ENCODE measurements at regions not wholly inside any gene's neighbourhood (a gene's known extent, or its start where the extent isn't known, plus 50 kb on each side); places are given as distances from the start of the nearest gene placed in this dataset.

DNA sequence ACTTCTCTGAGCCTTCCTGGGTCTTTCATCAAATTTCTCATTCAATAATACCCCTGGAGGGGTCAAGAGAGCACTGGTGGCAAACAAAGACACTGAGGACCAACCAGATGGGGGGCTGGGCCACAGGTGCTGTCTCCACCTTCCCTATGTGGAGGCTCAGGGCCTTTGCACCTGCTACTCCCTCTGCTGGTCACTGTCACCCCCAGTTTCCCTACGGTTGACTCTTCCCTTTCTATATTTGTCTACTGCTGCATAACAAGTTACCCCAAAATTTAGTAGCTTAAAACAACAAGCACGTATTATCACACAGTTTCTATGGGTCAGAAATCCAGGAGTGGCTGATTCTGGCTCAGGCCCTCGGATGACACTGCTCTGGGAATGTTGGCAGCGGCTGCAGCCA, 138.8 kb upstream of the RUNX3 start:
- peaks cover 4% of the 10 kb centered on the region for H3K4me1 ChIP-seq (ENCODE audit: control insufficient read depth, insufficient read depth, low read length)
- H3K36me3 ChIP-seq (ENCODE audit: control insufficient read depth, insufficient read depth, low read length), result no peaks in the 10 kb centered on the region
- no peak overlapping the region for H3K4me3 Mint-ChIP-seq
- H3K9me3 ChIP-seq (ENCODE audit: control insufficient read depth, low read length), result no peaks in the 10 kb centered on the region
- no peak overlapping the region for H3K27ac Mint-ChIP-seq
- no peaks in the 10 kb centered on the region for H3K27me3 Mint-ChIP-seq (ENCODE audit: insufficient read depth)
- H3K27me3 ChIP-seq (ENCODE audit: control insufficient read depth, insufficient read depth, low read length, poor library complexity, severe bottlenecking), result no peaks in the 10 kb centered on the region
- 93% methylated on average over 2 to 4 of the region's 4 CpGs for WGBS, 2 experiments (ENCODE audit: insufficient coverage in 1 of 2, insufficient read length in 1 of 2)
- H3K9me3 Mint-ChIP-seq, result no peaks in the 10 kb centered on the region
- TF ChIP-seq, protein P1, sequence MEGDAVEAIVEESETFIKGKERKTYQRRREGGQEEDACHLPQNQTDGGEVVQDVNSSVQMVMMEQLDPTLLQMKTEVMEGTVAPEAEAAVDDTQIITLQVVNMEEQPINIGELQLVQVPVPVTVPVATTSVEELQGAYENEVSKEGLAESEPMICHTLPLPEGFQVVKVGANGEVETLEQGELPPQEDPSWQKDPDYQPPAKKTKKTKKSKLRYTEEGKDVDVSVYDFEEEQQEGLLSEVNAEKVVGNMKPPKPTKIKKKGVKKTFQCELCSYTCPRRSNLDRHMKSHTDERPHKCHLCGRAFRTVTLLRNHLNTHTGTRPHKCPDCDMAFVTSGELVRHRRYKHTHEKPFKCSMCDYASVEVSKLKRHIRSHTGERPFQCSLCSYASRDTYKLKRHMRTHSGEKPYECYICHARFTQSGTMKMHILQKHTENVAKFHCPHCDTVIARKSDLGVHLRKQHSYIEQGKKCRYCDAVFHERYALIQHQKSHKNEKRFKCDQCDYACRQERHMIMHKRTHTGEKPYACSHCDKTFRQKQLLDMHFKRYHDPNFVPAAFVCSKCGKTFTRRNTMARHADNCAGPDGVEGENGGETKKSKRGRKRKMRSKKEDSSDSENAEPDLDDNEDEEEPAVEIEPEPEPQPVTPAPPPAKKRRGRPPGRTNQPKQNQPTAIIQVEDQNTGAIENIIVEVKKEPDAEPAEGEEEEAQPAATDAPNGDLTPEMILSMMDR (conservative IDR thresholded peaks at IDR 0.05), result peak; percentile 45
- peaks cover 3% of the 10 kb centered on the region for H3K4me1 Mint-ChIP-seq
- H3K4me3 ChIP-seq (ENCODE audit: low read length), result no peak overlapping the region
- H3K27ac ChIP-seq (ENCODE audit: low read depth, low read length), result no peak overlapping the region
- H3K36me3 Mint-ChIP-seq (ENCODE audit: low read depth), result no peaks in the 10 kb centered on the region
- no peak overlapping the region for H3K9ac ChIP-seq (ENCODE audit: extremely low read depth, low read length, poor library complexity, severe bottlenecking)
- DNase-seq, result no peak

DNA sequence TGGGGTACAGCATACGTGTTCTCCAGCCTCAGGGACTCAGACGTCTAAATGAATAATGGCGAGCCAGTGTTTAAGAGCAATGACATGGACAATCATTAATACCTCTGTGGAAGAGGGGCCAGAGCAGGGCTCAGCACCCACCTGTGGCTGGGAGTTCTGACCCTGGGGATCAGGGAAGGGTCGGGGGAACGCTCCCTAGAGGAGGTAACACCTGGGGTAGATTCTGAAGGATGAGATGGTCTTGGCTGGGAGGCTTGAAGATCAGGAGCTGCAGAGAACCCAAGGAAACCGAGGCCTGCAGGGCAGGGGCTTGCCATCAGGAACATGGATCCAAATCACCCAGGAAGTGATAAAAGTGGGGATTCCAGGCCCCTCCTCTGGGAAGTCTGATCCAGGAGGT, 138.2 kb upstream of the RUNX3 start:
- H3K27me3 Mint-ChIP-seq (ENCODE audit: insufficient read depth), result no peaks in the 10 kb centered on the region
- no peak overlapping the region for H3K9ac ChIP-seq (ENCODE audit: extremely low read depth, low read length, poor library complexity, severe bottlenecking)
- no peak overlapping the region for H3K4me3 Mint-ChIP-seq
- no peaks in the 10 kb centered on the region for H3K36me3 Mint-ChIP-seq (ENCODE audit: low read depth)
- H3K27me3 ChIP-seq (ENCODE audit: control insufficient read depth, insufficient read depth, low read length, poor library complexity, severe bottlenecking), result no peaks in the 10 kb centered on the region
- no peak overlapping the region for H3K27ac Mint-ChIP-seq
- TF ChIP-seq, protein P1 (conservative IDR thresholded peaks at IDR 0.05), result no peak
- H3K27ac ChIP-seq (ENCODE audit: low read depth, low read length), result no peak overlapping the region
- no peak overlapping the region for H3K4me3 ChIP-seq (ENCODE audit: low read length)
- no peaks in the 10 kb centered on the region for H3K36me3 ChIP-seq (ENCODE audit: control insufficient read depth, insufficient read depth, low read length)
- 92 to 94% methylated on average over 5 to 6 of the region's 6 CpGs for WGBS, 2 experiments (ENCODE audit: insufficient coverage in 1 of 2, insufficient read length in 1 of 2)
- H3K9me3 Mint-ChIP-seq, result no peaks in the 10 kb centered on the region
- peaks cover 4% of the 10 kb centered on the region for H3K4me1 ChIP-seq (ENCODE audit: control insufficient read depth, insufficient read depth, low read length)
- peaks cover 2% of the 10 kb centered on the region for H3K4me1 Mint-ChIP-seq
- DNase-seq, result no peak
- no peaks in the 10 kb centered on the region for H3K9me3 ChIP-seq (ENCODE audit: control insufficient read depth, low read length)

DNA sequence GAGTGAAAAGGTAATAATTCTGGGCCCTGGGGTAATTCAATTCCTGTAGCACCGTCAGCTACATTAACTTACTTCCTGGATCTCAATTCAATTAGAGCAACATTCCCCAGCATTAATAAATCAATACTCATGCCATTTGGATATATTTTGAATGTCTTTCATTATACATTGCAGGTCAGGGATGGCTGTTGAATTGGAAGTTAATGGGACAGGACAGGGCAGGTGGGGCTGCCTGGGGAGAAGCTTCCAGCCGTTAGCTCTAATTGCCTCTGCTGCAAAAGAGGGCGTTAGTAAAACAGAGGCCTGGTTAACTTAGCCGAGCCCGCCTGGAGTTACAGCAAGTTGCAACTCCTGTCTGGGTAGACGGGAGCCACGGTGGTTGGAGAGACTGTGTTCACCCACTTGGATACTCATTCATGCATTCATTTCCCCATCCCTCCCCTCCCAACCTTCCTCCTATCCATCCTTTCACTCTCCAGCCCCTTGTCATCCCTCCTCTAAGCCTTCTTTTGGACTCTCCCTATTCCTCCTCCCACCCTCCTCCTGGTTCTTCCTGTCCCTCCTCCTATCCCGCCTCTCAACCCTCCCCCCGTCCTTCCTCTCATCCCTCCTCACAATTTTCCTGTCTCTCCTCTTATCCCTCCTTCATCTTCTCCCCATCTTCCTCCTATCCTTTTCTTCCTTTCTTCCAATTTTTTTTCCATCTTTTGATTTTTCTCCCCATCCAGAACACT, 137.6 kb upstream of the RUNX3 start:
- WGBS, 2 experiments (ENCODE audit: insufficient coverage in 1 of 2, insufficient read length in 1 of 2), result 74 to 82% methylated on average over 8 to 9 of the region's 9 CpGs
- Histone ChIP-seq H3K4me3 (ENCODE audit: low read length) (no peak overlapping the region), H3K9me3 (ENCODE audit: control insufficient read depth, low read length) (no peaks in the 10 kb centered on the region), H3K4me1 (ENCODE audit: control insufficient read depth, insufficient read depth, low read length) (peaks cover 1% of the 10 kb centered on the region), H3K27me3 (ENCODE audit: control insufficient read depth, insufficient read depth, low read length, poor library complexity, severe bottlenecking) (no peaks in the 10 kb centered on the region), H3K36me3 (ENCODE audit: control insufficient read depth, insufficient read depth, low read length) (no peaks in the 10 kb centered on the region), H3K9ac (ENCODE audit: extremely low read depth, low read length, poor library complexity, severe bottlenecking) (no peak overlapping the region), H3K27ac (ENCODE audit: low read depth, low read length) (no peak overlapping the region)
- TF ChIP-seq, protein P1 (conservative IDR thresholded peaks at IDR 0.05), result no peak
- no peak overlapping the region for H3K4me3 Mint-ChIP-seq
- H3K36me3 Mint-ChIP-seq (ENCODE audit: low read depth), result no peaks in the 10 kb centered on the region
- no peaks in the 10 kb centered on the region for H3K27me3 Mint-ChIP-seq (ENCODE audit: insufficient read depth)
- no peak overlapping the region for H3K27ac Mint-ChIP-seq
- peaks cover 2% of the 10 kb centered on the region for H3K4me1 Mint-ChIP-seq
- DNase-seq, result no peak
- no peaks in the 10 kb centered on the region for H3K9me3 Mint-ChIP-seq
